ENCODE measurements at regions not wholly inside any gene's neighbourhood (a gene's known extent, or its start where the extent isn't known, plus 50 kb on each side); places are given as distances from the start of the nearest gene placed in this dataset.

DNA sequence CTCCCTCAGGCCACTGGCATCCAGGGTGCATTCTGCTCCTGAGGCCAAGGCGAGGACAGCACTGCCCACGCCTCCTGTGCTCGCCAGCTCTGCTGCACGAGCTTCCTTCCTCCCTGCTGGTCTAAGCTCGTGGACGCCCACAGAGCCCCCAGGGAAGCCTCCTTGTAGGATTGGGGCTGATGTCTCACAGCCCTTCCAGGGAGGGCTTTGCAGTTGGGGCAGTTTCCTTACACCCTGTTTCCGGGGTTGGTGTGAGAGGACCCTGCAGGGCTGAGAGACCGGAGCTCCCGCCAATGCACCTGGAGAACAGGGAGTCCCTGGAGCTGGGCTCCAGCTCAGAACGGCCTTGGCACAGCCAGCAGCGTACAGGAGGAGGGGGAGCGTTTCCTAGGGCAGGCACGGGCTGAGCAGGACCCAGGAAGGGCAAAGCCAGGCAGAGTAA, 172.4 kb upstream of the PDE10A start:
- Histone ChIP-seq H3K79me2 (ENCODE audit: control insufficient read depth, insufficient read depth, low read length) (no peaks in the 10 kb centered on the region), H3K9ac (ENCODE audit: low read length) (no peak overlapping the region), H3K4me2 (replicated peaks; ENCODE audit: low read depth, low read length, poor library complexity, severe bottlenecking) (no peak overlapping the region), H3K27me3 (replicated peaks in 1 of 4; ENCODE audit: control extremely low read depth in 1 of 4, control insufficient read depth in 3 of 4, insufficient read depth in 4 of 4, low read length in 3 of 4) (peaks cover 0 to 6% (median 1%) of the 10 kb centered on the region in 4 experiments), H3K4me1 (ENCODE audit: control insufficient read depth in 2 of 2, insufficient read depth in 2 of 2, low read length in 2 of 2) (no peaks in the 10 kb centered on the region), H2AFZ (ENCODE audit: insufficient read depth, low read depth, low read length, poor library complexity, severe bottlenecking) (no peak overlapping the region), H3K27ac (ENCODE audit: low read length in 2 of 2) (no peak overlapping the region), H3K4me3 (ENCODE audit: control extremely low read depth in 1 of 5, extremely low read depth in 1 of 5, insufficient read depth in 1 of 5, low read depth in 2 of 5, low read length in 4 of 5) (no peak overlapping the region), H3K9me3 (ENCODE audit: control extremely low read depth in 1 of 3, control insufficient read depth in 2 of 3, insufficient read depth in 1 of 3, low read length in 2 of 3) (peaks cover 0 to 13% (median 0%) of the 10 kb centered on the region in 3 donors), H3K36me3 (replicated peaks in 1 of 2; ENCODE audit: control extremely low read depth in 1 of 2, control insufficient read depth in 1 of 2, extremely low read depth in 1 of 2, insufficient read depth in 2 of 2, low read length in 1 of 2) (no peaks in the 10 kb centered on the region), H4K20me1 (ENCODE audit: control insufficient read depth, insufficient read depth, low read length, poor library complexity, severe bottlenecking) (no peaks in the 10 kb centered on the region)
- Mint-ChIP-seq H3K4me1 (no peaks in the 10 kb centered on the region), H3K27ac (no peak overlapping the region), H3K27me3 (peaks cover 26% of the 10 kb centered on the region), H3K4me3 (no peak overlapping the region), H3K9me3 (ENCODE audit: insufficient read depth) (no peaks in the 10 kb centered on the region)
- no peak for TF ChIP-seq EZH2 (IDR thresholded peaks at IDR 0.05; ENCODE audit: borderline replicate concordance, insufficient read depth, low read depth, low read length, poor library complexity, severe bottlenecking)
- TF ChIP-seq, protein P1, sequence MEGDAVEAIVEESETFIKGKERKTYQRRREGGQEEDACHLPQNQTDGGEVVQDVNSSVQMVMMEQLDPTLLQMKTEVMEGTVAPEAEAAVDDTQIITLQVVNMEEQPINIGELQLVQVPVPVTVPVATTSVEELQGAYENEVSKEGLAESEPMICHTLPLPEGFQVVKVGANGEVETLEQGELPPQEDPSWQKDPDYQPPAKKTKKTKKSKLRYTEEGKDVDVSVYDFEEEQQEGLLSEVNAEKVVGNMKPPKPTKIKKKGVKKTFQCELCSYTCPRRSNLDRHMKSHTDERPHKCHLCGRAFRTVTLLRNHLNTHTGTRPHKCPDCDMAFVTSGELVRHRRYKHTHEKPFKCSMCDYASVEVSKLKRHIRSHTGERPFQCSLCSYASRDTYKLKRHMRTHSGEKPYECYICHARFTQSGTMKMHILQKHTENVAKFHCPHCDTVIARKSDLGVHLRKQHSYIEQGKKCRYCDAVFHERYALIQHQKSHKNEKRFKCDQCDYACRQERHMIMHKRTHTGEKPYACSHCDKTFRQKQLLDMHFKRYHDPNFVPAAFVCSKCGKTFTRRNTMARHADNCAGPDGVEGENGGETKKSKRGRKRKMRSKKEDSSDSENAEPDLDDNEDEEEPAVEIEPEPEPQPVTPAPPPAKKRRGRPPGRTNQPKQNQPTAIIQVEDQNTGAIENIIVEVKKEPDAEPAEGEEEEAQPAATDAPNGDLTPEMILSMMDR (IDR thresholded peaks at IDR 0.05) = no peak
- WGBS (ENCODE audit: insufficient coverage) = 48% methylated on average over 13 of the region's 13 CpGs
- intact Hi-C loops (cut with micrococcal nuclease) = no loop called here
- DNase-seq (no peak), ATAC-seq (ENCODE audit: low read depth) (no peak)
- ChIA-PET POLR2A (no interaction called here), CTCF (interaction anchor here (1.0 kb wide), 1 partner anchor 10 kb away, joined by 3 read pairs; no protein-coding TSS in a partner anchor)

DNA sequence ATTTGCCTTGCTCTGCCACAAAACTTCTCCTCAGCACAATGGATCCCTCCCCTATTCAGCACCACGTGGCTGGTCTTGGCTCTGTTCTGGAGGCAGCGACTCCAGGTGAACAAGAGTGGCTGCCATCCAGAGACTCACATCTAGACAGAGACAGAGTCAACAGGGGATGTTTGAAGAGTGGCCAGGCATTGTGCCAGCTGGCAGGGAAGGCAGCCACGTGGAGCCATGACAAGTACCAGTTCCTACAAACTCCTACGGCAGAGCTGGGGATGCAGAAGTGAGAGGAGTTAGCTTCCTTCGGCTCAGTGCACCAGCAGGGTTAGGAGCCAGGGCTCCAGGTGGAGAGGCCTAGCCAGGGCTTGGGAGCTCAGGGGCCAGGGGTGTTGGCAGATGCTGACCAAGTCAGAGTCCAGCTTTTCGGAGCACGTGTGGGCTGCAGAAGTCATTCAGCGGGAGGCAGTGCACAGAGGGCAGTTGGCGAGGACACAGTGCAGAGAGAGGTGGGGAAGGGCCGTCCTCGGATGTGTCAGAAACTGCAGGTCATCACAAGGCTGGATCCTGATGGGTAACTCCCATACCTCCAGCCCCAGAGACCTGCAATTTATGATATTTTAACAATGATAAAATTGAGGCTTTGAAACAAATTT, 171.7 kb upstream of the PDE10A start:
- ChIA-PET CTCF (interaction anchor here (1.0 kb wide), 1 partner anchor 11 kb away, joined by 3 read pairs; no protein-coding TSS in a partner anchor), POLR2A (no interaction called here)
- Mint-ChIP-seq H3K27ac (no peak overlapping the region), H3K9me3 (ENCODE audit: insufficient read depth) (no peaks in the 10 kb centered on the region), H3K4me3 (no peak overlapping the region), H3K27me3 (peaks cover 26% of the 10 kb centered on the region), H3K4me1 (no peaks in the 10 kb centered on the region)
- Histone ChIP-seq H3K36me3 (replicated peaks in 1 of 2; ENCODE audit: control extremely low read depth in 1 of 2, control insufficient read depth in 1 of 2, extremely low read depth in 1 of 2, insufficient read depth in 2 of 2, low read length in 1 of 2) (no peaks in the 10 kb centered on the region), H3K4me1 (ENCODE audit: control insufficient read depth in 2 of 2, insufficient read depth in 2 of 2, low read length in 2 of 2) (no peaks in the 10 kb centered on the region), H3K27ac (ENCODE audit: low read length in 2 of 2) (no peak overlapping the region), H3K9ac (ENCODE audit: low read length) (no peak overlapping the region), H4K20me1 (ENCODE audit: control insufficient read depth, insufficient read depth, low read length, poor library complexity, severe bottlenecking) (no peaks in the 10 kb centered on the region), H3K9me3 (ENCODE audit: control extremely low read depth in 1 of 3, control insufficient read depth in 2 of 3, insufficient read depth in 1 of 3, low read length in 2 of 3) (peaks cover 0 to 13% (median 0%) of the 10 kb centered on the region in 3 donors), H3K4me2 (replicated peaks; ENCODE audit: low read depth, low read length, poor library complexity, severe bottlenecking) (no peak overlapping the region), H3K79me2 (ENCODE audit: control insufficient read depth, insufficient read depth, low read length) (no peaks in the 10 kb centered on the region), H2AFZ (ENCODE audit: insufficient read depth, low read depth, low read length, poor library complexity, severe bottlenecking) (no peak overlapping the region), H3K27me3 (replicated peaks in 1 of 4; ENCODE audit: control extremely low read depth in 1 of 4, control insufficient read depth in 3 of 4, insufficient read depth in 4 of 4, low read length in 3 of 4) (peaks cover 0 to 6% (median 1%) of the 10 kb centered on the region in 4 experiments), H3K4me3 (ENCODE audit: control extremely low read depth in 1 of 5, extremely low read depth in 1 of 5, insufficient read depth in 1 of 5, low read depth in 2 of 5, low read length in 4 of 5) (no peak overlapping the region)
- DNase-seq (no peak), ATAC-seq (ENCODE audit: low read depth) (no peak)
- WGBS (ENCODE audit: insufficient coverage) = 53% methylated on average over 7 of the region's 11 CpGs
- intact Hi-C loops (cut with micrococcal nuclease) = no loop called here
- TF ChIP-seq, protein P1 (IDR thresholded peaks at IDR 0.05) = no peak
- TF ChIP-seq EZH2 (IDR thresholded peaks at IDR 0.05; ENCODE audit: borderline replicate concordance, insufficient read depth, low read depth, low read length, poor library complexity, severe bottlenecking) = no peak

Data from B cell (primary cell).